PC-9 (cell line): ENCODE measurements at regions not wholly inside any gene's neighbourhood (a gene's known extent, or its start where the extent isn't known, plus 50 kb on each side); places are given as distances from the start of the nearest gene placed in this dataset.

Experiments
- BruUV-seq: library from RNA; stranded (reverse); fragments of 400-500 nt; replicated peaks from 2 replicates; lab custom pipeline; 2021; lab: Mats Ljungman, UMichigan
- CTCF ChIA-PET: fragments of 300-600 bp; sonication (Branson Sonifier 250); formaldehyde crosslinking; loops from one replicate; lab custom pipeline; 2022; ENCODE audit warnings: antibody characterized with exemption; lab: Charles Lee
- POLR2A ChIA-PET: fragments of 300-600 bp; sonication (Branson Sonifier 250); formaldehyde crosslinking; loops from one replicate; lab custom pipeline; 2022; ENCODE audit warnings: antibody characterized with exemption; ENCODE audit not compliant: unreplicated experiment; lab: Charles Lee
- DNase-seq, 2 experiments: peaks; one replicate each; pipeline versions ENCODE4 v3.0.0 to v3.0.0-alpha.2; 2015 to 2022; ENCODE audit warnings: mixed read lengths in 1 of 2
- H2AFZ ChIP-seq: fragments of 200-600 bp; sonication (generic); 2 replicates; pipeline ENCODE4 v1.8.1; 2017; ENCODE audit warnings: antibody characterized with exemption
- H3F3A ChIP-seq: fragments of 200-600 bp; sonication (generic); 2 replicates; pipeline ENCODE4 v1.8.1; 2017; ENCODE audit warnings: antibody characterized with exemption, mild to moderate bottlenecking, low read depth; ENCODE audit not compliant: insufficient read depth
- H3K27ac ChIP-seq: fragments of 200-600 bp; sonication (generic); 2 replicates; pipeline ENCODE4 v1.6.1; 2016; ENCODE audit warnings: mixed run types
- H3K27me3 ChIP-seq: fragments of 200-600 bp; sonication (generic); 2 replicates; pipeline ENCODE4 v1.6.1; 2016; ENCODE audit warnings: low read depth, mixed run types; ENCODE audit not compliant: insufficient read depth
- H3K36me3 ChIP-seq: fragments of 200-600 bp; sonication (generic); 2 replicates; pipeline ENCODE4 v1.6.1; 2016; ENCODE audit warnings: low read depth, mixed run types
- H3K4me1 ChIP-seq: fragments of 200-600 bp; sonication (generic); replicated peaks from 2 replicates; pipeline ENCODE4 v1.6.1; 2016; ENCODE audit warnings: mixed run types; ENCODE audit not compliant: insufficient read depth
- H3K4me2 ChIP-seq: fragments of 200-600 bp; sonication (generic); 2 replicates; pipeline ENCODE4 v1.6.1; 2017; ENCODE audit warnings: mixed run types
- H3K4me3 ChIP-seq: fragments of 200-600 bp; sonication (generic); 2 replicates; pipeline ENCODE4 v1.6.1; 2016; ENCODE audit warnings: mixed run types
- H3K79me2 ChIP-seq: fragments of 200-600 bp; sonication (generic); 2 replicates; pipeline ENCODE4 v1.6.1; 2017; ENCODE audit warnings: low read depth, mixed run types
- H3K9me2 ChIP-seq: fragments of 200-600 bp; sonication (generic); 2 replicates; pipeline ENCODE4 v1.8.1; 2017; ENCODE audit warnings: mild to moderate bottlenecking; ENCODE audit not compliant: insufficient read depth
- H3K9me3 ChIP-seq: fragments of 200-600 bp; sonication (generic); 2 replicates; pipeline ENCODE4 v1.8.1; 2016; ENCODE audit warnings: low read depth; ENCODE audit not compliant: insufficient read depth
- H4K20me1 ChIP-seq: fragments of 200-600 bp; sonication (generic); 2 replicates; pipeline ENCODE4 v1.8.1; 2017; ENCODE audit not compliant: insufficient read depth
- EZH2 ChIP-seq: fragments of 200-600 bp; sonication (generic); IDR thresholded peaks from 2 replicates; pipeline ENCODE4 v1.8.0; 2017; ENCODE audit warnings: antibody characterized with exemption, low read depth
- intact Hi-C: fragments of 100-400 bp; cut with micrococcal nuclease; formaldehyde crosslinking; loops from one replicate; pipeline ENCODE4 v1.10.0; 2022; ENCODE audit not compliant: unreplicated experiment
- TF ChIP-seq, protein P1 (sequence below): fragments of 200-600 bp; sonication (generic); conservative IDR thresholded peaks from 2 replicates; pipeline ENCODE4 v1.6.1; 2017; ENCODE audit warnings: mixed run types, antibody characterized with exemption, mild to moderate bottlenecking, moderate library complexity

DNA sequence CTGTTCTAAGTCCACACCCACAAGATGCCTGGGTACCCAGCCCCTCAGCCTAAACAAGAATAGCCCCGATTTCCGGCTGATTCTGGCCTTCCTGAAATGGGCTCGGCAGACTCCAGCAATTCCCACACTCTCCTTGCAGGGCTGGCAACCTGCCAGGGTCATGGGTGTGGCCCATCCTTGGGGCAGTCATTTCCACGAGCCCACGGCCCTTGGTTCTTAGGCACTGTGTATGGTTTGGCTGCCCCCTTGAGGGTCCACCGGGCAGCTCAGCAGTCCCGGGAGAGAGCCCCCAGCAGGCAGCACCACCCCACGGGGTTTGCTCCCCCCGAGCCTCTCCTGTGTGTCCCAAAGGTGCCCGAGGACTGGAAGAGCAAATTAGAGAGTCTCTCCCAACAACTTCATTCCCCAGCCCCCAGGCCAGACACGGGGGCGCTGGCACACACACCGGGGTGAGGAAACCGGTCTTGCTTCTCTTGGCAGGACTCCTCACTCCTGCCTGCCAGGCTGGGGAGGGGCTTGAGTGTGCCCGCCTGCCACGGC is 142.2 kb downstream of the EMX2 start:
- no peak overlapping the region for H3K27ac ChIP-seq
- peak overlapping the region; percentile 33; the same call in 1 of the 2 replicates for H3K4me3 ChIP-seq
- H3F3A ChIP-seq: no peaks in the 10 kb centered on the region
- intact Hi-C loops: no loop called here
- no peaks in the 10 kb centered on the region for H3K9me2 ChIP-seq
- no peaks in the 10 kb centered on the region; the same call in 1 of the 2 replicates for H3K4me1 ChIP-seq
- no peaks in the 10 kb centered on the region for H3K9me3 ChIP-seq
- peak overlapping the region; percentile 76 for H3K4me2 ChIP-seq
- H3K79me2 ChIP-seq: no peaks in the 10 kb centered on the region
- BruUV-seq: no TSS peak
- ChIA-PET CTCF (no interaction called here), POLR2A (no interaction called here)
- no peak overlapping the region for H2AFZ ChIP-seq
- no peaks in the 10 kb centered on the region for H3K36me3 ChIP-seq
- TF ChIP-seq, protein P1, sequence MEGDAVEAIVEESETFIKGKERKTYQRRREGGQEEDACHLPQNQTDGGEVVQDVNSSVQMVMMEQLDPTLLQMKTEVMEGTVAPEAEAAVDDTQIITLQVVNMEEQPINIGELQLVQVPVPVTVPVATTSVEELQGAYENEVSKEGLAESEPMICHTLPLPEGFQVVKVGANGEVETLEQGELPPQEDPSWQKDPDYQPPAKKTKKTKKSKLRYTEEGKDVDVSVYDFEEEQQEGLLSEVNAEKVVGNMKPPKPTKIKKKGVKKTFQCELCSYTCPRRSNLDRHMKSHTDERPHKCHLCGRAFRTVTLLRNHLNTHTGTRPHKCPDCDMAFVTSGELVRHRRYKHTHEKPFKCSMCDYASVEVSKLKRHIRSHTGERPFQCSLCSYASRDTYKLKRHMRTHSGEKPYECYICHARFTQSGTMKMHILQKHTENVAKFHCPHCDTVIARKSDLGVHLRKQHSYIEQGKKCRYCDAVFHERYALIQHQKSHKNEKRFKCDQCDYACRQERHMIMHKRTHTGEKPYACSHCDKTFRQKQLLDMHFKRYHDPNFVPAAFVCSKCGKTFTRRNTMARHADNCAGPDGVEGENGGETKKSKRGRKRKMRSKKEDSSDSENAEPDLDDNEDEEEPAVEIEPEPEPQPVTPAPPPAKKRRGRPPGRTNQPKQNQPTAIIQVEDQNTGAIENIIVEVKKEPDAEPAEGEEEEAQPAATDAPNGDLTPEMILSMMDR: peak; percentile 45; the same call in 1 of the 2 replicates
- TF ChIP-seq EZH2: no peak
- H3K27me3 ChIP-seq: no peaks in the 10 kb centered on the region
- peak; percentile 3 to 50 for DNase-seq
- no peaks in the 10 kb centered on the region for H4K20me1 ChIP-seq

DNA sequence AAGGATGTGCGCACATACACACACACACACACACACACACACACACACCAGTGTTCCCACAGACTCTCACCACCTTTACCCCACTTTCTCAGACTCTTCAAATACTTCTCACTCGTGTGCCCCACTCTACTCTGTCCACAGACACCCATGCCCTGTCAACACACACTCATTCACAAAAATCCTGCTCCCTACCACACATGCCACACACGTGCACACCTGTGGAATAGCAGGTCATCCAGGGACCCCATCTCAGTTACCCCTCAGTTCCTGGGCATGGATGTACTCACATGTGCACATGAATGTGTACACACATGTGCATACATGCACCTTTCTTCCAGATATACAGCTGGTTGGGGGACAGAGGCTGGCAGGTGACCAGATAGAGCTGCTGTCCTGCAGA is 142.9 kb downstream of the EMX2 start:
- CTCF ChIA-PET: no interaction called here
- no TSS peak for BruUV-seq

DNA sequence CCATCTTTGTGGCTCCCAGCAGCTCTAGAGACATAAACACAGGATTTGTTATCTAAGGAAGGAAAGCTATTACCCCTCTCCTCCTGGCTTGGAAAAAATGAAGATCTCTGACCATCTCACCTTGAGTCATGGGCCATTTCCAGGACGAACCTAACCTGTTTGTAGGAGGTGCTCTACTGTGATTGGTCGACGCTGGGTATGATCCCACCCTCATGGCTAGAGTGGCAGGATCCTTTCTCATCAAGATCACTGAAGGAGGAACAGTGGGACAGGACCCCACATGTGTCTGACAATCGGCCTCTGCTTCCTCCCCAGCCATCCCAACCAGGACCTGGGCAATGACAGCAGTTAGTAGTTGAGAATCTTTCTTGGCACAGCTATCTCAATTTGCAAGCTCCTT is 144.1 kb downstream of the EMX2 start:
- BruUV-seq: no TSS peak
- Histone ChIP-seq H4K20me1 (no peaks in the 10 kb centered on the region), H3K4me2 (no peak overlapping the region), H3K36me3 (no peaks in the 10 kb centered on the region), H3K9me3 (no peaks in the 10 kb centered on the region), H3K4me3 (no peak overlapping the region), H3K27me3 (no peaks in the 10 kb centered on the region), H2AFZ (no peak overlapping the region), H3K27ac (no peak overlapping the region), H3K9me2 (no peaks in the 10 kb centered on the region), H3K4me1 (no peaks in the 10 kb centered on the region; the same call in 1 of the 2 replicates), H3K79me2 (no peaks in the 10 kb centered on the region), H3F3A (no peaks in the 10 kb centered on the region)
- intact Hi-C loops: no loop called here
- CTCF ChIA-PET: no interaction called here
- POLR2A ChIA-PET: no interaction called here
- no peak for DNase-seq
- TF ChIP-seq, protein P1: no peak
- TF ChIP-seq EZH2: no peak

More for the DNA sequence above, 142.9 kb downstream of the EMX2 start:
- Histone ChIP-seq H3K4me1 (no peaks in the 10 kb centered on the region; the same call in 1 of the 2 replicates), H3K9me3 (no peaks in the 10 kb centered on the region), H3K4me3 (no peak overlapping the region), H4K20me1 (no peaks in the 10 kb centered on the region), H2AFZ (no peak overlapping the region), H3K9me2 (no peaks in the 10 kb centered on the region), H3K27me3 (no peaks in the 10 kb centered on the region), H3K79me2 (no peaks in the 10 kb centered on the region), H3K36me3 (no peaks in the 10 kb centered on the region), H3K4me2 (peak overlapping the region; percentile 76), H3K27ac (no peak overlapping the region), H3F3A (no peaks in the 10 kb centered on the region)
- intact Hi-C loops: no loop called here
- DNase-seq: no peak
- POLR2A ChIA-PET: no interaction called here
- TF ChIP-seq, protein P1: no peak
